RWPE2 (cell line): ENCODE measurements at regions not wholly inside any gene's neighbourhood (a gene's known extent, or its start where the extent isn't known, plus 50 kb on each side); places are given as distances from the start of the nearest gene placed in this dataset.

ENCODE experiments used
- ATAC-seq: fragments of 200-7000 bp; cut with Tn5 transposase; 3 replicates; pipeline ENCODE4 v1.9.1; 2021; ENCODE audit warnings: low read depth
- DNase-seq: peaks from one replicate; pipeline ENCODE4 v3.0.0-alpha.2; 2020; ENCODE audit warnings: low spot score
- H3K27ac ChIP-seq: fragments of 450-650 bp; 2 replicates; pipeline ENCODE4 v1.5.1; 2017; ENCODE audit warnings: mild to moderate bottlenecking; ENCODE audit not compliant: poor library complexity, severe bottlenecking
- H3K27me3 ChIP-seq: fragments of 250-450 bp; sonication (Bioruptor Pico); 2 replicates; pipeline ENCODE4 v1.5.1; 2021; ENCODE audit warnings: mild to moderate bottlenecking, moderate library complexity; ENCODE audit not compliant: insufficient read depth, poor library complexity, severe bottlenecking
- H3K36me3 ChIP-seq: fragments of 250-450 bp; sonication (Bioruptor Pico); 2 replicates; pipeline ENCODE4 v1.5.1; 2020; ENCODE audit warnings: low read depth, mild to moderate bottlenecking, moderate library complexity
- H3K4me1 ChIP-seq: fragments of 250-450 bp; sonication (Bioruptor Pico); 2 replicates; pipeline ENCODE4 v1.5.1; 2021; ENCODE audit warnings: mild to moderate bottlenecking, moderate library complexity; ENCODE audit not compliant: insufficient read depth, poor library complexity, severe bottlenecking
- H3K4me3 ChIP-seq: fragments of 250-450 bp; sonication (Bioruptor Pico); 2 replicates; pipeline ENCODE4 v1.5.1; 2021; ENCODE audit warnings: mild to moderate bottlenecking, moderate library complexity; ENCODE audit not compliant: severe bottlenecking
- H3K9me3 ChIP-seq: fragments of 250-450 bp; sonication (Bioruptor Pico); 2 replicates; pipeline ENCODE4 v1.5.1; 2021; ENCODE audit warnings: mild to moderate bottlenecking, moderate library complexity; ENCODE audit not compliant: severe bottlenecking
- TF ChIP-seq, protein P1 (sequence below): fragments of 450-650 bp; IDR thresholded peaks from one replicate; pipeline ENCODE4 v1.5.1; 2017; ENCODE audit warnings: mild to moderate bottlenecking, moderate library complexity; ENCODE audit not compliant: poor library complexity, severe bottlenecking

DNA sequence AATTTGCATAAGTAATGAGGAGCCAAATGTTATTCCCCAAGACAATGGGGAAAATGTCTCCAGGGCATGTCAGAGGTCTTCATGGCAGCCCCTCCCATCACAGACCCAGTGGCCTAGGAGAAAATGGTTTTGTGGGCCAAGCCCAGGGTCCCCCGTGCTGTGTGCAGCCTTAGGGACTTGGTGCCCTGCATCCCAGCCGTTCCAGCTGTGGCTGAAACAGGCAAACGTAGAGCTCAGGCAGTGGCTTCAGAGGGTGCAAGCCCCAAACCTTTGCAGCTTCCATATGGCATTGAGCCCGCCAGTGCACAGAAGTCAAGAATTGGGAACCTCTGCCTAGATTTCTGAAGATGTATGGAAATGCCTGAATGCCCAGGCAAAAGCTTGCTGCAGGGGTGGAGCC is 79.9 kb downstream of the FAM181B start:
- H3K4me1 ChIP-seq = no peaks in the 10 kb centered on the region
- TF ChIP-seq, protein P1, sequence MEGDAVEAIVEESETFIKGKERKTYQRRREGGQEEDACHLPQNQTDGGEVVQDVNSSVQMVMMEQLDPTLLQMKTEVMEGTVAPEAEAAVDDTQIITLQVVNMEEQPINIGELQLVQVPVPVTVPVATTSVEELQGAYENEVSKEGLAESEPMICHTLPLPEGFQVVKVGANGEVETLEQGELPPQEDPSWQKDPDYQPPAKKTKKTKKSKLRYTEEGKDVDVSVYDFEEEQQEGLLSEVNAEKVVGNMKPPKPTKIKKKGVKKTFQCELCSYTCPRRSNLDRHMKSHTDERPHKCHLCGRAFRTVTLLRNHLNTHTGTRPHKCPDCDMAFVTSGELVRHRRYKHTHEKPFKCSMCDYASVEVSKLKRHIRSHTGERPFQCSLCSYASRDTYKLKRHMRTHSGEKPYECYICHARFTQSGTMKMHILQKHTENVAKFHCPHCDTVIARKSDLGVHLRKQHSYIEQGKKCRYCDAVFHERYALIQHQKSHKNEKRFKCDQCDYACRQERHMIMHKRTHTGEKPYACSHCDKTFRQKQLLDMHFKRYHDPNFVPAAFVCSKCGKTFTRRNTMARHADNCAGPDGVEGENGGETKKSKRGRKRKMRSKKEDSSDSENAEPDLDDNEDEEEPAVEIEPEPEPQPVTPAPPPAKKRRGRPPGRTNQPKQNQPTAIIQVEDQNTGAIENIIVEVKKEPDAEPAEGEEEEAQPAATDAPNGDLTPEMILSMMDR = no peak
- H3K36me3 ChIP-seq = no peaks in the 10 kb centered on the region
- no peak for DNase-seq
- H3K27me3 ChIP-seq = no peaks in the 10 kb centered on the region
- H3K4me3 ChIP-seq = no peak overlapping the region
- no peak for ATAC-seq
- no peaks in the 10 kb centered on the region for H3K9me3 ChIP-seq
- no peak overlapping the region for H3K27ac ChIP-seq

- ATAC-seq (no peak), DNase-seq (no peak)
- no peak overlapping the region for H3K4me3 ChIP-seq
- TF ChIP-seq, protein P1 = no peak
- H3K27ac ChIP-seq = no peak overlapping the region
- H3K36me3 ChIP-seq = no peaks in the 10 kb centered on the region
- no peaks in the 10 kb centered on the region for H3K4me1 ChIP-seq
- H3K27me3 ChIP-seq = peaks cover 5% of the 10 kb centered on the region
- no peaks in the 10 kb centered on the region for H3K9me3 ChIP-seq
Measured at GRCh38 chr11:82639251-82639650, 94.4 kb downstream of the FAM181B start.

- ATAC-seq (no peak), DNase-seq (no peak)
- H3K4me3 ChIP-seq = no peak overlapping the region
- TF ChIP-seq, protein P1 = no peak
- no peaks in the 10 kb centered on the region for H3K36me3 ChIP-seq
- H3K27me3 ChIP-seq = peaks cover 5% of the 10 kb centered on the region
- no peaks in the 10 kb centered on the region for H3K4me1 ChIP-seq
- no peak overlapping the region for H3K27ac ChIP-seq
- no peaks in the 10 kb centered on the region for H3K9me3 ChIP-seq
Measured at GRCh38 chr11:82636615-82637014, 97.0 kb downstream of the FAM181B start.

GRCh38 chr11:82634091-82634490 is 99.6 kb downstream of the FAM181B start:
- TF ChIP-seq, protein P1 = no peak
- H3K27ac ChIP-seq = no peak overlapping the region

GRCh38 chr11:82631722-82632630 is 101.7 kb downstream of the FAM181B start:
- Histone ChIP-seq H3K27me3 (no peaks in the 10 kb centered on the region), H3K27ac (no peak overlapping the region), H3K4me3 (no peak overlapping the region), H3K4me1 (no peaks in the 10 kb centered on the region), H3K9me3 (no peaks in the 10 kb centered on the region), H3K36me3 (no peaks in the 10 kb centered on the region)
- TF ChIP-seq, protein P1 = no peak
- 0 out of 3 replicates have a peak, but pooled peaks have one; percentile 23 for ATAC-seq
- no peak for DNase-seq

More at GRCh38 chr11:82634091-82634490, 99.6 kb downstream of the FAM181B start:
- H3K36me3 ChIP-seq = no peaks in the 10 kb centered on the region
- H3K9me3 ChIP-seq = no peaks in the 10 kb centered on the region
- H3K4me3 ChIP-seq = no peak overlapping the region
- H3K4me1 ChIP-seq = no peaks in the 10 kb centered on the region
- 0 out of 3 replicates have a peak, but pooled peaks have one; percentile 25 for ATAC-seq
- peaks cover 5% of the 10 kb centered on the region for H3K27me3 ChIP-seq
- no peak for DNase-seq
